HG02798 (cell line): ENCODE measurements at regions not wholly inside any gene's neighbourhood (a gene's known extent, or its start where the extent isn't known, plus 50 kb on each side); places are given as distances from the start of the nearest gene placed in this dataset.
"Not testable (repeated sequence)": the region's sequence is repeated elsewhere in the genome, so short reads cannot be mapped to it uniquely, and the experiment has no call there.

Experiments used
- ATAC-seq: cut with Tn5 transposase; IDR thresholded peaks from one replicate; pipeline ENCODE4 v1.9.1; 2021; ENCODE audit warnings: mild to moderate bottlenecking; ENCODE audit not compliant: unreplicated experiment, poor library complexity

- ATAC-seq: no peak
Measured at GRCh38 chr11:44361813-44362212, 51.9 kb upstream of the ALX4 start.

GRCh38 chr11:44363116-44363515 is 53.2 kb upstream of the ALX4 start:
- ATAC-seq: no peak

- ATAC-seq: no peak
Measured at GRCh38 chr11:44364596-44364995, 54.7 kb upstream of the ALX4 start.

- no peak for ATAC-seq
Measured at GRCh38 chr11:44365616-44366015, 55.7 kb upstream of the ALX4 start.

GRCh38 chr11:44366026-44366425 is 56.1 kb upstream of the ALX4 start:
- no peak for ATAC-seq

- no peak for ATAC-seq
Measured at GRCh38 chr11:44366741-44367140, 56.8 kb upstream of the ALX4 start.

- ATAC-seq: no peak
Measured at GRCh38 chr11:44367452-44367851, 57.5 kb upstream of the ALX4 start.

- ATAC-seq: no peak
Measured at GRCh38 chr11:44368886-44369285, 58.9 kb upstream of the ALX4 start.

GRCh38 chr11:44371042-44371441 is 61.1 kb upstream of the ALX4 start:
- ATAC-seq: not testable (repeated sequence)

GRCh38 chr11:44371706-44372105 is 61.8 kb upstream of the ALX4 start:
- no peak for ATAC-seq

- no peak for ATAC-seq
Measured at GRCh38 chr11:44372989-44373388, 63.0 kb upstream of the ALX4 start.

GRCh38 chr11:44374001-44374400 is 64.1 kb upstream of the ALX4 start:
- no peak for ATAC-seq

- ATAC-seq: no peak
Measured at GRCh38 chr11:44376423-44376822, 66.5 kb upstream of the ALX4 start.

- no peak for ATAC-seq
Measured at GRCh38 chr11:44377121-44377520, 67.2 kb upstream of the ALX4 start.

- no peak for ATAC-seq
Measured at GRCh38 chr11:44377914-44378321, 68.0 kb upstream of the ALX4 start.

- no peak for ATAC-seq
Measured at GRCh38 chr11:44379141-44380008, 69.4 kb upstream of the ALX4 start.

- ATAC-seq: no peak
Measured at GRCh38 chr11:44380009-44380313, 70.0 kb upstream of the ALX4 start.

GRCh38 chr11:44380820-44381219 is 70.9 kb upstream of the ALX4 start:
- ATAC-seq: no peak

GRCh38 chr11:44381261-44381660 is 71.3 kb upstream of the ALX4 start:
- no peak for ATAC-seq

- ATAC-seq: no peak
Measured at GRCh38 chr11:44382118-44382517, 72.2 kb upstream of the ALX4 start.

GRCh38 chr11:44382656-44383240 is 72.8 kb upstream of the ALX4 start:
- ATAC-seq: no peak

GRCh38 chr11:44383246-44383645 is 73.3 kb upstream of the ALX4 start:
- no peak for ATAC-seq
